T-helper 22 cell (primary cell): ENCODE measurements at regions not wholly inside any gene's neighbourhood (a gene's known extent, or its start where the extent isn't known, plus 50 kb on each side); places are given as distances from the start of the nearest gene placed in this dataset.

Source experiments
- DNase-seq: peaks from one replicate; pipeline ENCODE4 v3.0.0-alpha.2; 2020; ENCODE audit warnings: low read depth

DNA sequence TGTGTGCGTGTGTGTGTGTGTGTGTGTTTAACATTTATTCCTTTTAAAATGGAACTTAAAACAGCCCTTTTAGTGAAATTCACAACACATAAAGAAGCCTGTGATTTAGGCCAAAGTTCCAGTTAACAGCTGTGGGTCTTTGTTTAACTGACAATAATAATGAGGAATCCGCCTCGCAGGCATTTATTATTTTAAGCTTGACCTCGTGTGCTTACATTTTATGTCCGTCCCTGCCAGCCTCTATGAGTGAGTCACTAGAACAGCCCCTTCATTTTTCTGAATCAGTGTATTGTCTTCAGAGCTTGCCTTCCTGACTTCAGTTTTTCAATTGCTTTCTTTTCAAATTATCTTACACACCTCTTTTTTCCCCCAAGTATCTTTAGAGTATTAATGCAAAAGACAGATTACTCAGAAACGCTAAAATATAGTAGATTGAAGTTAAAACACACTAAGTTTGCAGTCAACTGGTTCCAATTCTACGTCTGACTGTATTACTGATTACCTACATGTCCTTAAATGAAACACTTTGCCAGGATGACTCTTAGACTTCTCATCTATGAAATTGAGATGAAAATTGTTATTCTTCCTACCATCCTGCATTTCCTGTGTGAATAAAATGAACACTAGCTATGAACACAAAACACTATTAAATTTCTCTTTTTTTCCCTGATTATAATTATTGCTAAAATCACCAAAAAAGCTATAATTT lies 319.6 kb upstream of the HS3ST1 start:
- no peak for DNase-seq

- no peak for DNase-seq
Observed at GRCh38 chr4:11746734-11747133, 318.0 kb upstream of the HS3ST1 start.

- DNase-seq, result no peak
Observed at GRCh38 chr4:11743976-11744375, 315.3 kb upstream of the HS3ST1 start.

- no peak for DNase-seq
Observed at GRCh38 chr4:11743236-11743635, 314.5 kb upstream of the HS3ST1 start.

DNA sequence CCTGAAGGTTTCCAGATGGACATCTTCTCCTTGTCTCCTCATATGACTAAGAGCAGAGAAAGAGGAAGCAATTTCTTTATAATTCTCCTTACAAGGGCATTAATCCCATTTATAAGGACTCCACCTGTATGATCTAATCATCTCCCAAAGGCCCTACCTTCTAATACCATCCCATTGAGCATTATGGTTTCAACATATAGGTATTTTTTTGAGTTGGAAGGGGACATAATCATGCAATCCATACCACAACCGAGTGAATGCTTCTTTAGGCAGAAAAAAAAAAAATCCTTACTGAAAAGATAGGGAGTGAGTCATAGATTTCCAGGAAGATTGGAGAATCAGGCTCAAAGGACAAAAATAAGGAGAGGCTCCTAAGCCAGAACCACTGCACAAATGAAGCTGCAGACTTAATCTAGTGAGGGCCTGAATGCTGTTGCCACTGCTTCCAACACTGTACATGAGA lies 312.5 kb upstream of the HS3ST1 start:
- no peak for DNase-seq

- DNase-seq, result no peak
Observed at GRCh38 chr4:11739992-11740391, 311.3 kb upstream of the HS3ST1 start.

DNA sequence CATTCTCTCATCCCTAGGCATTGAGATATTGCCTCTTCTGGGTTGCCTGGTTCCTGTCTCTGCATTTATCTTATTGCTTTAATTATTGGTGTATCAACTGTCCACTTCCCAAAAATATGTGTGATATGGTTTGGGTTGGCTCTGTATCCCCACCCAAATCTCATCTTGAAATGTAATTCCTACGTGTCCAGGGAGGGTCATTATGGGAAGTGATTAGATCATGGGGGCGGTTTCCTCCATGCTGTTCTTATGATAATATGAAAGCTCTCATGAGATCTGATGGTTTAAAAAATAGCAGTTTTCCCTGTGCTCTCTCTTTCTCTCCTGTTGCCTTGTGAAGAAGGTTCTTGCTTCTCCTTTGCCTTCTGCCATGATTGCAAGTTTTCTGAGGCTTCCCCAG lies 308.3 kb upstream of the HS3ST1 start:
- no peak for DNase-seq

GRCh38 chr4:11735651-11736050 lies 307.0 kb upstream of the HS3ST1 start:
- no peak for DNase-seq

DNA sequence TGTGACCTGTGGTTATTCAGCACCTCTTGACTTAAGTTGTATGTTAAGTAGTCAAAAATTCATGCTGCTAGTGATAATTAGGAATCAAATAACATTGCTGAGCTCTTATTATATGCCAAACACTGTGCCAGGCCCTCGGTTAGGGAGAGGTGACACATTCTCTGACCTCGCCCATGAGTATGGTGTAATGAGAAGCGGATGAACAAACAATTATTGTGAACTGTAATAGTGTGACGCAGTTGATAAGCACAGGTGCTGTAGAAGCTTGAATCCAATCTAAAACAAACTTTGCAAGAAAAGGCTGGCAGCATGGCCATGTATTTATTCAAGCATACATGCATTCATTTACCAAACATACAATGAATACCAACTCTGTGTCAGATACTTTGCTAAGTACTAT lies 303.5 kb upstream of the HS3ST1 start:
- DNase-seq, result no peak

DNA sequence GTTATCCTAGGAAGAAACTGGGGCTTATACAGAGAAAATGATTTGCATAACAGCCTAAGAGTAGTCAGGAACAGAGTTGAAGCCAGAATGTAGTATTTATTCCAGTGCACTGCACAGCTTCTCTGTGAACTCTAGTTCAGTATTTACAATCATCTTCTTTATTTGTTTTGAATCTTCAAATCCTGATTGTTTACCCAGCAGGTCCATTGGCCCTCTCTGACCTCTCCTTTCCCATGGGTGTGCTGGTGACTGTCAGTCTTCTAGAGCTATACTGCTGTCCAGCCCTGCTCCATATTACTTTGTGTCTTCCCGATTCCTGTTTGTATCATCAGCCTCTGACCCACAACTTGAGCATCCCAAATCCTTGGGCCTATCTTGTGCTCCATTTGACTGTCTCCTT lies 301.9 kb upstream of the HS3ST1 start:
- DNase-seq, result no peak

- DNase-seq, result no peak
Observed at GRCh38 chr4:11729548-11729947, 300.9 kb upstream of the HS3ST1 start.

DNA sequence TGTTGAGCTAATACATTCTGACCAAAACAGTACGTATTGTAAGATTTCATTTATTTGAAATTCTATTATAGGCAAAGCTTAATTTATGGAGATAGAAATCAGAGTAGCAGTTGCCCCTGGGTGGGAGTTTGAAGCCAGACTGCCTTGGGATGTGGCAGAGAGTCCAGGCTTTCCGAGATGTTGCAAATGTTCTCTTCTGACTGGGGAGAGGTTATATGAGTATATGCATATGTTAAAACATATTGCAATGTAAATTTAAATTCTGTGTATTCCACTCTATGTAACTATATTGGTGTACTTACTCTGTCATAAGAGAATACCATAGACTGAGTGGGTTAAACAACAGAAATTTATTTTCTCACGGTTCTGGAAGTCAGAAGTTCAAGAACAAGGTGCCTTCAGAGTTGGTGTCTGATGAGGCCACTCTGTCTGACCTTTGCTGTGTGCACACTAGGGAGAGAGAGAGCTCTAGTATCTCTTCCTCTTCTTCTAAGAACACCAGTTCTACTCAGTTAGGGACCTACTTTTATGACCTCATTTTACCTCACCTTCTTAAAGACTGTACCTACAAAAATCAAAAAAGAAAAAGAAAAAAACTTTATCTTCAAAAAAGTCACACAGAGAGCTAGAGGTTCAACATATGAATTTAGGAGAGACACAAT lies 299.3 kb upstream of the HS3ST1 start:
- no peak for DNase-seq

- no peak for DNase-seq
Observed at GRCh38 chr4:11724731-11725130, 296.0 kb upstream of the HS3ST1 start.

- DNase-seq, result no peak
Observed at GRCh38 chr4:11722223-11722622, 293.5 kb upstream of the HS3ST1 start.

GRCh38 chr4:11720292-11720691 lies 291.6 kb upstream of the HS3ST1 start:
- DNase-seq, result no peak

GRCh38 chr4:11719879-11720278 lies 291.2 kb upstream of the HS3ST1 start:
- no peak for DNase-seq

GRCh38 chr4:11715753-11716521 lies 287.2 kb upstream of the HS3ST1 start:
- no peak for DNase-seq

- no peak for DNase-seq
Observed at GRCh38 chr4:11710453-11711093, 281.9 kb upstream of the HS3ST1 start.

- DNase-seq, result no peak
Observed at GRCh38 chr4:11704186-11704830, 275.6 kb upstream of the HS3ST1 start.

- DNase-seq, result no peak
Observed at GRCh38 chr4:11702886-11703557, 274.3 kb upstream of the HS3ST1 start.

GRCh38 chr4:11701966-11702725 lies 273.5 kb upstream of the HS3ST1 start:
- no peak for DNase-seq
